ENCODE measurements at regions not wholly inside any gene's neighbourhood (a gene's known extent, or its start where the extent isn't known, plus 50 kb on each side); places are given as distances from the start of the nearest gene placed in this dataset.

GRCh38 chr1:38135625-38136414 is 89.2 kb upstream of the POU3F1 start:
- TF ChIP-seq CTCF (IDR thresholded peaks at IDR 0.05), result no peak
- no peak overlapping the region for H3K27ac Mint-ChIP-seq
- DNase-seq (no peak), ATAC-seq (no peak)
- H3K9me3 Mint-ChIP-seq, result no peaks in the 10 kb centered on the region
- H3K36me3 Mint-ChIP-seq (ENCODE audit: low read depth), result no peaks in the 10 kb centered on the region
- H3K4me1 Mint-ChIP-seq (ENCODE audit: low read depth), result no peaks in the 10 kb centered on the region
- CTCF ChIA-PET, result no interaction called here
- POLR2A ChIA-PET, result no interaction called here
- peaks cover 65% of the 10 kb centered on the region for H3K27me3 Mint-ChIP-seq
- H3K4me3 Mint-ChIP-seq, result no peak overlapping the region
- intact Hi-C loops (cut with micrococcal nuclease), result no loop called here

- ATAC-seq, result no peak
- H3K27me3 Mint-ChIP-seq, result peaks cover 57% of the 10 kb centered on the region
- POLR2A ChIA-PET, result no interaction called here
Measured at GRCh38 chr1:38134294-38134755, 87.7 kb upstream of the POU3F1 start.

GRCh38 chr1:38133756-38134155 is 87.2 kb upstream of the POU3F1 start:
- CTCF ChIA-PET, result no interaction called here

More at GRCh38 chr1:38134294-38134755, 87.7 kb upstream of the POU3F1 start:
- H3K4me3 Mint-ChIP-seq, result no peak overlapping the region
- no peak overlapping the region for H3K27ac Mint-ChIP-seq
- H3K36me3 Mint-ChIP-seq (ENCODE audit: low read depth), result no peaks in the 10 kb centered on the region
- CTCF ChIA-PET, result no interaction called here
- no peak for TF ChIP-seq CTCF (IDR thresholded peaks at IDR 0.05)
- intact Hi-C loops (cut with micrococcal nuclease), result no loop called here
- H3K4me1 Mint-ChIP-seq (ENCODE audit: low read depth), result no peaks in the 10 kb centered on the region
- H3K9me3 Mint-ChIP-seq, result no peaks in the 10 kb centered on the region
- no peak for DNase-seq

GRCh38 chr1:38133304-38133703 is 86.7 kb upstream of the POU3F1 start:
- Mint-ChIP-seq H3K4me1 (ENCODE audit: low read depth) (no peaks in the 10 kb centered on the region), H3K4me3 (no peak overlapping the region), H3K27ac (no peak overlapping the region), H3K27me3 (peaks cover 55% of the 10 kb centered on the region), H3K9me3 (no peaks in the 10 kb centered on the region), H3K36me3 (ENCODE audit: low read depth) (no peaks in the 10 kb centered on the region)
- intact Hi-C loops (cut with micrococcal nuclease), result no loop called here
- CTCF ChIA-PET, result no interaction called here
- no peak for ATAC-seq
- POLR2A ChIA-PET, result no interaction called here
- no peak for TF ChIP-seq CTCF (IDR thresholded peaks at IDR 0.05)
- DNase-seq, result no peak

More at GRCh38 chr1:38133756-38134155, 87.2 kb upstream of the POU3F1 start:
- no peak overlapping the region for H3K27ac Mint-ChIP-seq
- POLR2A ChIA-PET, result no interaction called here
- no peaks in the 10 kb centered on the region for H3K4me1 Mint-ChIP-seq (ENCODE audit: low read depth)
- H3K27me3 Mint-ChIP-seq, result peaks cover 56% of the 10 kb centered on the region
- H3K36me3 Mint-ChIP-seq (ENCODE audit: low read depth), result no peaks in the 10 kb centered on the region
- intact Hi-C loops (cut with micrococcal nuclease), result no loop called here
- ATAC-seq (no peak), DNase-seq (no peak)
- TF ChIP-seq CTCF (IDR thresholded peaks at IDR 0.05), result no peak
- H3K4me3 Mint-ChIP-seq, result no peak overlapping the region
- H3K9me3 Mint-ChIP-seq, result no peaks in the 10 kb centered on the region

- ATAC-seq (no peak), DNase-seq (no peak)
- intact Hi-C loops (cut with micrococcal nuclease), result no loop called here
- Mint-ChIP-seq H3K27ac (no peak overlapping the region), H3K4me1 (ENCODE audit: low read depth) (no peaks in the 10 kb centered on the region), H3K36me3 (ENCODE audit: low read depth) (no peaks in the 10 kb centered on the region), H3K4me3 (no peak overlapping the region), H3K27me3 (peaks cover 55% of the 10 kb centered on the region), H3K9me3 (no peaks in the 10 kb centered on the region)
- ChIA-PET CTCF (no interaction called here), POLR2A (no interaction called here)
- no peak for TF ChIP-seq CTCF (IDR thresholded peaks at IDR 0.05)
Measured at GRCh38 chr1:38132681-38133080, 86.1 kb upstream of the POU3F1 start.

Measured in activated CD8-positive, alpha-beta T cell treated with anti-CD3 and anti-CD28 coated beads for 36 hours (primary cell).